Esophagus mucosa (tissue), 1 donor: ENCODE measurements at regions not wholly inside any gene's neighbourhood (a gene's known extent, or its start where the extent isn't known, plus 50 kb on each side); places are given as distances from the start of the nearest gene placed in this dataset.

Experiments used
- ATAC-seq: fragments of 200-7000 bp; cut with Tn5 transposase; one replicate; pipeline ENCODE4 v1.9.1; 2020
- donor health status: DM: yes; HTN: yes; CAD: no.

DNA sequence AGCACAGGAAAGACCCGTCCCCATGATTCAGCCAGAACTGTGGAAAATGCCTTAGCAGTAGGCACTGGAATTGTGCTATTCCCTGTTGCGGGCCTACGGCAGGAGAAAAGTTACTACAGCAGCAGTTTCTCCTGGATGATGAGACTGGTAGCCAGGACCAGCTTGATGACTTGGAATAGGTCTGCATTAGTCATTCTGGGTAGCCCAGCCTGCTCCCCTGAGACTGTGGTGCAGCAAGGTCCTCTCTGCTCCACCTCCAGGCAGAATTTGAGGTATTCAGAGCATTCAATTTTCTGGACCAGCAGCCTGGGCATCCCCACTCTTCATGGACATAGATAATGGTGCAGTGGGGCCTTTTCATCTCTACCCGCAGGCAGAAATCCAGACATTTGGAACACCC lies 490.0 kb downstream of the SH2D4B start:
- no peak for ATAC-seq

- ATAC-seq: no peak
Measured at GRCh38 chr10:81031774-81032173, 494.1 kb downstream of the SH2D4B start.

DNA sequence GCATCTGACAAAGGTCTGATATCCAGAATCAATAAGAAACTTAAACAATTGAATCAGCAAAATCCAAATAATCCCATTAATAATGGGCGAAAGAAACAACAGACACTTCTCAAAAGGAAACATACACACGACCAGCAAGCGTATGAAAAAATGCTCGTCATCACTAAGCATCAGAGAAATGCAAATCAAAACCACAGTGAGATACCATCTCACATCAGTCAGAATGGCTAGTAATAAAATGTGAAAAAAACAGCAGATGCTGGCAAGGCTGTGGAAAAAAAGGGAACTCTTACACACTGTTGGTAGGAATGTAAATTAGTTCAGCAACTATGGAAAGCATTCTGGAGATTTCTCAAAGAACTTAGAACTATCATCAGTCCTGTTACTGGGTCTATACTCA lies 496.7 kb downstream of the SH2D4B start:
- ATAC-seq: no peak

GRCh38 chr10:81036257-81036656 lies 498.6 kb downstream of the SH2D4B start:
- ATAC-seq: no peak

DNA sequence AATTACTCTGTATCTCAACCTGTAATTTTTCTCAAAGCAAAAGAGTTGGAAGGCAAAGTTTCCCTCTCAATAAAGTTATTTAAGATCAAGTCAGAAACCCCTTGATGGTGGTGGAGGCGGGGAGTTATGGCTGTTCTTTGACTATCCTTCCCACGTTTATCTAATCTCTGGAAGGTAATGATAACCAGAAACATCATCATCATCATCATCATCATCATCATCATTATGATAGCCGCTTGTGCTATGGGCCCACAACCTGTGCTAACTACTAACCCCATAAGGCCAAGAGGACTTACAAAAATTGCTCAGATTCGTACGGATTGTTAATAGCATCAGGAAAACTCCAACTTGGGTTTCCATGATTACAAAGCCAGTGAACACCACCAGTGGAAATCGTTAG lies 502.3 kb downstream of the SH2D4B start:
- no peak for ATAC-seq

DNA sequence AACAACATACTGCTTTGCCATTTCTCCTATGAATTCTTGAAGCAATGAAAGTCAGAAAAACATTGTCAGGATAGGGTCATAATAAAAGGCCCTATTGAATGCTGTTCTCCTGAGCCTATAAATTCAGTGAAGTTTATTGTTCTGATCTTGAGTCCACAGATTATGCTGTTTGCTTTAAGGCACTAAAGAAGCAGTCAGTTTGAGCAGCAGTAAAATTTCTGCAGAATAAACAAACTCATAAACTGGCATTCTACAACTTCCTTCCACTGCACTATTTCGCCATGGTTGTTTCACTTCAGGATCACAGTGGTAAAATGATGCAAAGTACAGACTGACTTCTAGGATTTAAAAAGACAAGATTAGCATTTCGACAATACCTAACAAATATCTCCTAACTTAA lies 503.2 kb downstream of the SH2D4B start:
- ATAC-seq: no peak

GRCh38 chr10:81042647-81043046 lies 504.9 kb downstream of the SH2D4B start:
- ATAC-seq: no peak

- no peak for ATAC-seq
Measured at GRCh38 chr10:81065474-81065873, 527.8 kb downstream of the SH2D4B start.

- ATAC-seq: no peak
Measured at GRCh38 chr10:81068460-81068859, 530.8 kb downstream of the SH2D4B start.

- no peak for ATAC-seq
Measured at GRCh38 chr10:81071087-81071796, 533.5 kb downstream of the SH2D4B start.

DNA sequence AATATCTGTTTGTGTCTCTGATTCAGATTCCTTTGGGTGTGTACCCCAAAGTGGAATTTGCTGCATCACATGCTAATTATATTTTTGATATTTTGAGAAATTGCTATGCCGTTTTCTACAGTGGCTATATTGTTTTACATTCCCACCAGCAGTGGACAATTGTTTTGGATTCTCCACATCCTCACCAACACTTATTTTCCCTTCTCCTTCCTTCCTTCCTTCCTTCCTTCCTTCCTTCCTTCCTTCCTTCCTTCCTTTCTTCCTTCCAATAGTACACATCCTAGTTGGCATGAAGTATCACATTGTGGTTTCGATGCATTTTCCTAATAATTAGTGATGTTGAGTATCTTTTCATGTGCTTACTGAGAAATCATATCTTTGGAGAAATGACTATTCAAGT lies 535.5 kb downstream of the SH2D4B start:
- ATAC-seq: no peak

DNA sequence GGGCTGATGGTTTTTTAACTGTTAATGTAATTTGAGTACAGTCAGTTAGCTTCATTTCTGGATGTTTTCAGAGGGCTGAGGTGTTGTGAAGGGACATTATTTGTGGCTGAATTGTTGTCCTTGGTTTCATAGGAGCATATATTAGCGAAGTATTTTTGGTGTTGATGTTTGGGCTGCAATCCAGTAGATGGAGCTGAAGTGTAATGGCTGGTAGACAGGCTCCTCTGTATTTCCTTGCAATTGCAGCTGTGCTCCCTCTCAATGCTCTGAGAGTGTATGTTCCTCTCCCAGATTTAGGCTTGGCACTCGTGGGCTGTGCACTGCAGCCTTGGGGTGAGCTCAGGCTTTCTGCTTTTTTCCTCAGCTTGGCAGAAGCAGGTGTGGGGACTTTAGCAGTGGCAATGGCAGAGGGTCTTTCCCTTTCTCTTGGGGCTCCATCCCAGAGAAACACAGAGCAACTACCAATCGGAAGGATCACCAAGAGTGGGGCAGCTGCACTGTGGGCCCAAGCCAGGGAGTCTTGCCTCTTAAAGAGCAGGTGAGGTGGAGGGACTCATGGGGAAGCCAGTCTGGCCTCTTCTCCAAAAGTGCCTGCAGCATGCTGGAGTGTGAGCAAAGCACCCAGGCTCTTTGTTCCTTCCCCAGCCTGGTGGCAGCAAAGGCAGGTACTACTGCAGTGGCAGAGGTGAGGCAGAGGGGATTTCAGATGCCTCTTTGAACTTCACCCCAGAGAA lies 544.4 kb downstream of the SH2D4B start:
- no peak for ATAC-seq

DNA sequence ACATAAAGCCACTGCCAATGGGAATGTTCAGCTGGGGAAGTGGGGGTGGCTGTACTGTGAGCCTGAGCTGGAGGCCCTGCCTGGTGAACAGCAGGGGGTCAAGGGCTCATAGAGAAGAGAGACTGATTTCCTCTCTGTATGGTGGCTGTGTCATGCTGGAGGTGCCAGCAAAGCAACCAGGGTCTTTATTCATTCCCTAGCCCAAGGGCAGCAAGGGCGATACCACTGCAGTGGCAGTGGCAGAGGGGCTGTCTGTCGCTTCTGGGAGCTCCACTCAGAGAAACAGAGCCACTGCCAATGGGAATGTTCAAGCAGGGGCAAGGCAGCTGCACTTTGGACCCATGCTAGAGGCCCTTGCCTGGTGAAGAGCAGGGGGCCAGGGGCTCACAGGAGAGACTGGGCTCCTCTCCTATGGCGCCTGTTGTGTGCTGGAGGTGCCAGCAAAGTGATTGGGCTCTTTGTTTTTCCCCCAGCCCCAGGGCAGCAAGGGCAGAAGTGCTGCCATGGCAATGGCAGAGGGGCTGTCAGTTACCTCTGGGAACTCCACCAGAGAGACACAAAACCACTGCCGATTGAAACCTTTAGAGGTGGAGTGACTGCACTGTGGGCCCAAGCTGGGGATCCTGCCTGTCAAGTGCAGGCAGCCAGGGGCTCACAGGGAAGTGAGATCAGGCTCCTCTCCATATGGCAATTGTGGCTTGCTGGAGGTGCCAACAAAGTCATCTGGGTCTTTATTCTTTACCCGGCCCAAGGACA lies 545.1 kb downstream of the SH2D4B start:
- no peak for ATAC-seq

GRCh38 chr10:81093056-81093455 lies 555.4 kb downstream of the SH2D4B start:
- no peak for ATAC-seq

- ATAC-seq: no peak
Measured at GRCh38 chr10:81095238-81095637, 557.5 kb downstream of the SH2D4B start.

- no peak for ATAC-seq
Measured at GRCh38 chr10:81096558-81096957, 558.9 kb downstream of the SH2D4B start.

DNA sequence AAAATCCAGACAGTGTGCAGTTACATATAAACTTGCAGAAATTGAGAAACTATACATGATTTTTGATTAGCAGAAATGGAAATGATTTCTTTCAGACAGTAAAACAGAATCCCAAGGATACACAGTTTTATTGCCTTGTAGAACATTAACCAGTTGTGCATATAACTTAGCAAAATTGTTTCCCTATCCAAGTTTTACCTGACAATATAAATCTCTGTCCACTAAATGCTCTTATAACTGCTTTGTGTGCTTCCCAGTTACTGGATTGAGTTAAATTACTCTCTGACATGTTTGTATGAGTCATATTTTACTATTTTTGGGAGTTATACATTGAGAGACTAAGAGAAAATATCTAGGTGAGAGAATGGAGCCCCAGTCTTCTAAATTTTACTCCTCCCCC lies 563.4 kb downstream of the SH2D4B start:
- no peak for ATAC-seq

GRCh38 chr10:81104494-81104893 lies 566.8 kb downstream of the SH2D4B start:
- ATAC-seq: no peak

DNA sequence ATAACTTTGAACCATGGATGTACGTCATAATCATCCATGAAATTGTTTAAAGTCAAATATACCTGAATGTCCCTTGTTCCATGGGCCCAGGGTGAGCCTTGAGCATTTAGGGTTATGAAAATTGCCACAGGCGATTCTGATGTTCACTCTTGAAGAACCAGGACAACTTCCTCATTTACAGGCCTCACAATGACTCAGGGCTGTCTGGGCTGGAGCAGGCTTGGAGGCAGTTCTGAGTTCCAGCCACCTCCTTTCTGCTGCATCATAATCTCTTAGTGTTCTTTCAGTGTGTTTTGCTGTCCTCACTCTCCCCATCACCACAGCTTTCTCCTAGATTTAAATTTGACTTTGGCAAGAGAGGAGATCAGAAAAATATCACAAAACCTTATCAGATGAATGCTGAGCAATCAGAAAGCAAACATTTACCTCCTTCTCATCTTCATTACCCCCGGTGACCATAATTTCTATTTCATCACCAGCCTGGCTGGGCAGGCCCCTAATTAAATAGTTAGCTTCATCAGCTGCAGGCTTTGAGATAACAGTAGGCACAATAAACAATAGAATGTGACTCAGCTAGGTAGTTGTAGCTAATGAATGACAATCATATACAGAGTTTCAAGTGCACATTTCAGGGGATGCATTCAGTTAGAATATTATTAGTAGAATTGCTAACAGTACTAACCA lies 571.0 kb downstream of the SH2D4B start:
- ATAC-seq: no peak

- no peak for ATAC-seq
Measured at GRCh38 chr10:81109200-81109752, 571.6 kb downstream of the SH2D4B start.

DNA sequence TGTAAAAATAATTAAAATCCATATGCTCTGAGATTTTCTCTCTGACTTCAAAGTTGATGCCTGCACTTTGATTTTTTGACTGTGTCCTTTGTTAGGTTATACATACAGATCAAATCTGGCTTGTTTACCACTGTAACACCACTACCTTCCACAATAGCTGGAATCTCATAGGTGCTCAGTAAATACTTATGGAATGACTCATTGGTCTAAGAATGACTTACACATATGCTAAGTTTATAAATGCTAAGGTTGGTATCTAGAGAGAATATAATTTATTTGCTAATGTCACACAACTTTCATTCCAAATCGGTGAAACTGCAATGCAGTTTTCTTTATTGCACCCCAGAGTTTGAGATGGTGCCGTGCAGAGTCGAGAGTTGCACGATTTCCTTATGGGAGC lies 578.5 kb downstream of the SH2D4B start:
- peak; percentile 43 for ATAC-seq

- ATAC-seq: no peak
Measured at GRCh38 chr10:81116990-81117389, 579.3 kb downstream of the SH2D4B start.

GRCh38 chr10:81127931-81128330 lies 590.2 kb downstream of the SH2D4B start:
- ATAC-seq: no peak
